GM10266 (cell line): ENCODE measurements at regions not wholly inside any gene's neighbourhood (a gene's known extent, or its start where the extent isn't known, plus 50 kb on each side); places are given as distances from the start of the nearest gene placed in this dataset.

Experiments used
- DNase-seq: peaks from one replicate; pipeline ENCODE4 v3.0.0; 2012; ENCODE audit errors: extremely low spot score
- CTCF ChIP-seq: IDR thresholded peaks from 2 replicates; pipeline ENCODE4 v1.5.1; 2012; ENCODE audit warnings: mild to moderate bottlenecking, low read depth; ENCODE audit not compliant: control insufficient read depth, insufficient read depth; ENCODE audit errors: missing control alignments

DNA sequence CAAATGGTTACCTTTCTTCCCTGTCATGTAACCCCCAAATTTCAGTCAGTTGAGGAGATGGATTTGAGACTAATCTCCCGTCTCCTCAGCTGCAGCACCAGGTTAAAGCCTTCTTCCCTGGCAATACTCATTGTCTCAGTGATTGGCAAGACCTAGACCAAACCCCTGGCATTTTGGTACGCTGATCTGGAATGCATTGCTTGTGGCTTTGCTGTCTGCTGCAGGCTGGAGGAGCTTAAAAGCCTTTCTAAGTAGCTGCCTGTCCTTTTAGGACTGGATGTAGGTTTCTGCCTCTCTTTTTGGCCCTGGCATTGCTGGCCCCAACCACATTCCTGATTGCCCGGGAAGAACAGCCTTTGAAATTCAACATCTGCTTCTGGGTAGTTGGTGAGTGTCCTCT lies 729.6 kb upstream of the GJE1 start:
- no peak for DNase-seq
- no peak for TF ChIP-seq CTCF

- DNase-seq, result no peak
- no peak for TF ChIP-seq CTCF
These were observed 730.2 kb upstream of the GJE1 start for GRCh38 chr6:141402489-141402888.

GRCh38 chr6:141401851-141402250 lies 730.9 kb upstream of the GJE1 start:
- TF ChIP-seq CTCF, result no peak
- DNase-seq, result no peak

DNA sequence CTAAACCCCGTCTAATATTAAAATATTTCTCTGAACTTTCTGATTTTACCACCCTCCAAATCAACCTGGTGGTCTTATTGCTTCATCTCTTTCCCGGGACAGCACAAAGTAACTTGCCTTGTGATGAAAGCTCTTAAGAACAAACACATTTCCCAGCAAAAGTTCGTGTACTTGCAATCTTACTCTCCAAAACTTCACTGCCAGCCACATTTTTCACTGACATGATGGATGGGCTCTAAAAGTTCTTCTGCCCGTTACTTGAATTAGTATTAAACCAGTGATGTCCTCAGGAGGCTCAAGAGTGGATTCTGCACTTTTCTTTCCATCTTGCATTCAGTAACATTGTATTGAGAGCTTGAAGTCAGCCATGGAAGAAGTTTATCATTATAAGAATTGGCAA lies 731.6 kb upstream of the GJE1 start:
- TF ChIP-seq CTCF, result no peak
- DNase-seq, result no peak

DNA sequence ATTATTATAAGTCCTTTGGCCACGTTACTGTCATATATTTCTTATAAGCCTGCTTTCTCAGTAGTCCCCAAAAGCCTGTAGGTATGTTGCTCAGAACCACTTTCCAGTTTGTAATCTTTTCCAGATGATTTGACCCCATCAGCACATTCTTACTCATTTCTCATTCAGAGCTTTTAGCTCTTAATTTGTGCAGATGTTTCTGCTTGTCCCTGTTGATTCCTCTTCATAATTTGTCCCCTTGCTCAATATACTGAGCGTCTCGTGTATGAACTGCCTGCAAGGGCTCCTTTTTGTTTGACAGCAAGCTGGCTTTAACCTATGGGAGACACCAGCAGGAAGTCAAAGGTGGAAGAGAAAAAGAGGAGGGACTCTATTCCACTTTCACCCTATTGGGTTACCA lies 733.8 kb upstream of the GJE1 start:
- no peak for DNase-seq
- no peak for TF ChIP-seq CTCF

- DNase-seq, result no peak
- no peak for TF ChIP-seq CTCF
These were observed 737.2 kb upstream of the GJE1 start for GRCh38 chr6:141395443-141396008.

DNA sequence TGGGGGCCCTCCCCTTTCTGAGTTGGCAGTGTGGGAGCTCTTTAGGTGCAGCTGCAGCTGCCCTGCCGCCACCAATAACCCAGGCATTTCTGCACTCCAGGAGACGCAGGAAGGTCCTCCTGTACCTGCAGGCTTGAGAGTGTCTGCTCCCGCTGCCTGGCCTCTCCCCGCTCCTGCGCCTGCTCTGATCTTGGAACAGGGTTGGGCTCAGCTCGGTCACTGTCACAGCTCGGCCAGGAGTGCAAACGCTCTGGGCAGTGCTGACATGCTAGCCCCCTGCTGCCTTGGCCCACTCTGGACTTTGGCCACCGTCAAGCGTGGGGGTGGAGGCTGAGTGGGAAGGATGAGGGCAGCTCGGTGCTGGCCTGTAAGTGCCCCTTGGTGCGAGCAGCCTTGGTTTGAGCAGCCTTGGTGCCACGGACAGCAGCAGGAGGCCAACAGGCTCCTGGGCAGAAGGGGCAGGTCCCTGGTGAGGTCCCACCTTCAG lies 738.1 kb upstream of the GJE1 start:
- DNase-seq, result no peak
- TF ChIP-seq CTCF, result no peak
